ENCODE measurements at regions not wholly inside any gene's neighbourhood (a gene's known extent, or its start where the extent isn't known, plus 50 kb on each side); places are given as distances from the start of the nearest gene placed in this dataset.
"Not testable (repeated sequence)": the region's sequence is repeated elsewhere in the genome, so short reads cannot be mapped to it uniquely, and the experiment has no call there.

DNA sequence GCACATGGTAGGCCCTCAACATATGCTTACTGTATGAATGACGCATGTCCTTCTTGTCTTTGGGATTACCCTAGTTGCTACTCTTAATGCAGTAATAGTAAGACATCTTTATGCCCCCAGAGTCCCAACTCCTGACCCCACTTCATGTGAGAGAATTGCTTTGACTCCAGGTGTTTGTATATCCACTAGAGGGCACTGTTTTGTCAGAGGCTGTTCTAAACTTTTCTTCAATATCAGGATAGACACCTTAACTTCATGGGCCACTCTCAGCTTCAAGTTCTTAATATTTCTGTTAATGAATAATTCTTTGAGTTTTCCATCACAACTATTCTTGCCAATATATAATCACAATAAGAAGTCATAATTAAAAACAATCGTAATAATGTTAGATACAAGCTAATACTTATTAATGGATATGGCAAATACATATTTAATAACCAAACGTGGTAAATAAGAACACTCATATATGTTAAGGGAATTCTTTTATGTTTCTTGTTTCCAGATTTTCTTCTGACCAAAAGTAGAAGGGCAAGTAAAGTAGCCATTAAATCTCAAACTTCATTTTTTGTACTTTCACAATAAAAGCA, 337.2 kb upstream of the DNAJC19 start:
- DNase-seq, result peak; percentile 3

DNA sequence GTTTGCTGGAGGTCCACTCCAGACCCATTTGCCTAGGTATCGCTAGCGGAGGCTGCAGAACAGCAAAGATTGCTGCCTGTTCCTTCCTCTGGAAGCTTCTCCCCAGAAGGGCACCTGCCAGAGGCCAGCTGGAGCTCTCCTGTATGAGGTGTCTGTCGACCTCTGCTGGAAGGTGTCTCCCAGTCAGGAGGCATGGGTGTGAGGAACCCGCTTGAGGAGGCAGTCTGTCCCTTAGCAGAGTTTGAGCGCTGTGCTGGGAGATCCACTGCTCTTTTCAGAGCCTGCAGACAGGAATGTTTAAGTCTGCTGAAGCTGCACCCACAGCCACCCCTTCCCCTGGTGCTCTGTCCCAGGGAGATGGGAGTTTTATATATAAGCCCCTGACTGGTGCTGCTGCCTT, 335.0 kb upstream of the DNAJC19 start:
- DNase-seq, result not testable (repeated sequence)

DNA sequence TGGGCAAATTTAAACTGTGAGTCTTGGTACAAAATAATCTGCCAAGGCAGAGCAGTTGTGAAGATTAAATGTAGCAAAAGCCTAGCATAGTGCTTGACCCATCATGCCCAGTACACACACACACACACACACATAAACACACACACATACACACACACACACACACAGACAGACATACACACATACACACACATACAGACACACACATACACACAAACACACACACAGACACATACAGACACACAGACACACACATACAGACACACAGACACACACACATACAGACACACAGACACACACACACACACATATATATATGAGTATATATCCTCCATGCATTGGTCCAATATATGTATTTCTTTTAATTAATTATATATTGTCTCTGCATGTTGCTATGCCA, 328.8 kb upstream of the DNAJC19 start:
- DNase-seq, result no peak

DNA sequence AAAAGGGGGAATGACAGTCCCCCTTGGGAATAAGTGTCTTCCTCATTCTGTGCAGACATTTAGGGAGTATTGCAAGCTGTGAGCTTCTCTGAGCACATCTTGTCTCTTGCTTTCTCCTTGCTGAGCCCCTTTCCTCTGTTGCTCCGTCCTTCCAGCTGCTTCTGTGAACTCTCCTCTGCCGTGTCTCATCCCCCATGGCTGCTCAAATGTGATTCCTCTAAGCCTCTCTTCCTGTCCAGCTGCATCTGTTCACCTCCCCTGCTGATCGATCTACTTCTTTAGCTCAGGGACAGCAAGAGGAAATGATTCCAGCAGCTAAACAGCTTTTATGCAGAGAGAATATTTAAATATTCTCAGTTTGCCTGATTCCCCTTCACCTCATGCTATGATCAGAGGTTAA, 328.0 kb upstream of the DNAJC19 start:
- DNase-seq, result no peak

DNA sequence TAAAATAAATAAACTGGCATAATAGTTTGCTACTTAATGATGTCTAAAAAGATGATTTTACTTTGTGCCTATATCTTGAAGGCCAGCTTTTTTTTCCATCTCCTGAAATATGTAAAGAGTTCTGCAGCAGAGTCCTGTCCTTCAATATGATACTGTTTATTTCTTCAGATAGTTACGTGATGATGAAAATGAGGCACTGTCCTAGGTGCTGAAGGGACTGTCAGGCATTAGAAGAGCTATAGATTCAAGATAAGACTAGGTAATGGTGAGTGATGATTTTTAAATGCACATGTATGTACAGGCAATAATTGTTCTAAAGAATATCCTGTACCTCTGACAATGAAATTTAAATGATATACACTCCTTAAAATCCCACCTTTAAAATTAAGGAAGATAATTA, 326.9 kb upstream of the DNAJC19 start:
- no peak for DNase-seq

- peak; percentile 64 for DNase-seq
Measured at GRCh38 chr3:181313335-181313734, 323.8 kb upstream of the DNAJC19 start.

DNA sequence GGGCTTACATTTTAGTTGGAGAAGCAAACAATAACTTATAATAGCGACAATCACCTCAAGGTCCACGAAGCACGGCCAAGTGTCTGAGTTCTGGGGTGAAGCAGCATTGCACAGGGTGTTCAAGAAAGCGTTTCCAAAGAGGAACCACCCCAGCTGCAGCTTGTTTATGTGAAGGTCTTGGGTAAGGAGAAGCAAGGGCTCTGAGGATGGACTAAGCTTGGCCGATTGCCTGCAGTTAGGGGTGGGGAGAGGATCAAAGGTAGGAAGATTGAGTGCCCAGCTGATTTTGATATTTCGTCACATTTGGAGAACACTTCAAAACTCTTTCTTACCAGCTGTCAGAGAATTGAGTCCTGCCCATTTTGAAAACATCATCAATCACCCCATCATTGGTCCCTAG, 321.6 kb upstream of the DNAJC19 start:
- no peak for DNase-seq

GRCh38 chr3:181302960-181303359, 313.4 kb upstream of the DNAJC19 start:
- no peak for DNase-seq

DNA sequence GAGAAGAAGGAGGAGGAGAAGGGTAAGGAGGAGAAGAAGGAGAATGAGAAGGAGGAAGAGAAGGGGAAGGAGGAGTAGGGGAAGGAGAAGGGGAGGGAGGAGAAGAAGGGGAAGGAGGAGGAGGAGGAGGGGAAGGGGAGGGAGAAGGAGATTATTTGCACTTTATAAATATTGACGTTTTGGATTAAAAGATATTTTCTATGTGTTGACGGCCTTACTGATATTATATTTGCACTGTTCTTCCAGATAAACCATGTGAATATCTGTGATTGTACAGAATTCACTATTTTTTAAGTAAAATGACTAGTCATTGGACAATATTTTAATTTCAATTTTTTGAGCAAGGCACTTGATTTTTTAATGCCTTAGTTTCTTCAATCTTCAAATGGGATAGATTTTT, 310.5 kb upstream of the DNAJC19 start:
- DNase-seq, result no peak

GRCh38 chr3:181298421-181298820, 308.9 kb upstream of the DNAJC19 start:
- DNase-seq, result no peak

DNA sequence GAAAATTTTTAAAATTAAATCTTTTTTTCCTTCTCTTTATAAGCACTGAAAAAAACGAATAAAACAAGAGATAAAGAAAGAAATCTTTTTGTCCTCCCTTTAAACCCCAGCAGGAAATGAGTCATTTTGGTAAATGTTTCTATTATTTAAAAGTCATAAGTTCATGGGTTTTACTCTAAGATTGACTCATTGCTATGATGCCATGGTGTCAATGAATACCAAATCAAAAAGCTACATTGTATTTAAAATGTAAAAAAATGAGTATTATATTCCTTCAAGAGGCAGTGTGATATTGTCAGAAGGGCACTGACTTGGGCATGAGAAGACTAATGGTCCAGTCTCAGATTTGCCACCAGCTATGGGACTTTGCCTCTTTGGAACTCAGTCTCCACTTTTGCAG, 303.4 kb upstream of the DNAJC19 start:
- DNase-seq, result no peak

DNA sequence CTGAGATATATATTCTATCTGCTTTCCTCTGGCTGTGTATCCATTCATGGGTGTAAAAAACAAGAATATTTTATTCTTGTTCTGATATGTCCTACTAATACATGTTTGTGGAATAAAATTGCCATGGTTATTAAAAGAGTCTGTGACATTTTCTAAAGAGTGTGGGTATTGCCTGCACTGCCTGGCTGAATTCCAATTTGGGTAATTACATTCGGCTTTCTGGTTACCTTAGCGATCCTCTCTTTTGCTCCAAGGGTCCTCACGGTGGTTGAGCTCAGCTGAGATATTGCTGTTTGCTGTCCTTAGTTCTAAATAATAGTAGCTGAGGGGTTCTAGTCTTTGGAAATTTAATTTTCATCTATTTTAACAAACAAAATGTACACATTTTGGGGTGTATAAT, 301.4 kb upstream of the DNAJC19 start:
- DNase-seq, result no peak

- DNase-seq, result no peak
Measured at GRCh38 chr3:181289306-181289705, 299.8 kb upstream of the DNAJC19 start.

DNA sequence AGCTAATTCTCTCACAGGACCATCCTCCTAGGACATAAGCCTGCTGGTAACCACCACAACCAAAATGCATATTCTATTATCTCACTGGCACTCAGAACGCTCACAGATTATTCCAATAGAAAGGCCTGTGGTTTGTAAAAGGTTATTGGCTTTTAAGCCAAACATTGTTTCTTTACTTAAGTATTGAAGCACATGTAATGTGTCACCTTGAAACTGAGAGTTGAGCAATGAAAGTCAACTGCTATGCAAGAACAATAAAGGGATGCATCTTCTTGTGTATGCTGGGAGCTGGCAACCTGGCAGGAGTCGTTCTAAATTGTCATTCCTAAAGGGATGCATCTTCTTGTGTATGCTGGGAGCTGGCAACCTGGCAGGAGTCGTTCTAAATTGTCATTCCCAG, 298.6 kb upstream of the DNAJC19 start:
- no peak for DNase-seq

- no peak for DNase-seq
Measured at GRCh38 chr3:181279239-181279565, 289.7 kb upstream of the DNAJC19 start.

GRCh38 chr3:181278468-181279238, 289.1 kb upstream of the DNAJC19 start:
- DNase-seq, result no peak

- no peak for DNase-seq
Measured at GRCh38 chr3:181276358-181276896, 286.9 kb upstream of the DNAJC19 start.

GRCh38 chr3:181274025-181274424, 284.5 kb upstream of the DNAJC19 start:
- no peak for DNase-seq

GRCh38 chr3:181267312-181267711, 277.8 kb upstream of the DNAJC19 start:
- no peak for DNase-seq

DNA sequence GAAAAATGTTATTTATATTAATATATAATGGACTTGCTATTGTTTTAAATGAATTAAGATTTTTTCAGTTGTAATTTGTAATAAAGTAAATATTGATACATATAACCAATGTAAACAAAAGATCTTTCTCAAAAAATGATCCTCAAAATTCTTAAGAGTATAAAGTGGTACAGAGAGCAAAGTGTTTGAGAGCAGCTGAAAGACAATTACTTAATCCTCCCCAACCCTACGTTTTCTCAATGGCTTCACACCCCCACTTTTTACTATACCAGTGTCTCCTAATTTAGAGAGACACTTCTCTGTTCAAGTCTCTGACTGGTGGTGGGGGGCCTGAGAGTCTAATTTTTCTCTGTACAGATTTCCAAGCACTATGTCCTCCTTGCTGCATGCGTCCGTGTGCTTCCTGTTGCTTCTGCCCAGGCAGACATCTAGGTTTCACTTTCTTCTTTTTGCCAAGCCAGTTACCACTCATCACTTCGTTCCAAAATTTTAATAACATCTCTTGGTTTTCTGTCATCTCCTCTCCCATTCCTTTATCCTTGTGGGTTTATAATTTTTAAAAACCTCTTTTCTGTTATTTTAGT, 276.3 kb upstream of the DNAJC19 start:
- DNase-seq, result no peak

DNA sequence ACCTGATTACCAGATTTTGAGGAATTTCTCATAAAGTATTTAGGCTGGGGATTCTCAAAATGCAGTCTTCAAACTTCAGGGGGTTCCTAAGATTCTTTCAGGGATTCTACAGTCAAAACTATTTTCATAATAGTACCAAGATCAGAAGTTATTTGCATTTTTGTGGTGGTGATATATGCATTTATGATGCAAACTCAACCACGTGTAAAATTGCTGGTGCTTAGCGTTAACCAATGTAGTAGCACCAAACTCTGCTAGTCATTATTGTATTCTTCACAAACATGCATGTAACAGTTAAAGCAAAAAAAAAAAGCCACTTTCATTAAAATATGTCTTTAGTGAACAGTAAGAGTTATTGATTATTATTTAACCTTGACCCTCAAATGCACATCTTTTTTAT, 274.9 kb upstream of the DNAJC19 start:
- no peak for DNase-seq

DNA sequence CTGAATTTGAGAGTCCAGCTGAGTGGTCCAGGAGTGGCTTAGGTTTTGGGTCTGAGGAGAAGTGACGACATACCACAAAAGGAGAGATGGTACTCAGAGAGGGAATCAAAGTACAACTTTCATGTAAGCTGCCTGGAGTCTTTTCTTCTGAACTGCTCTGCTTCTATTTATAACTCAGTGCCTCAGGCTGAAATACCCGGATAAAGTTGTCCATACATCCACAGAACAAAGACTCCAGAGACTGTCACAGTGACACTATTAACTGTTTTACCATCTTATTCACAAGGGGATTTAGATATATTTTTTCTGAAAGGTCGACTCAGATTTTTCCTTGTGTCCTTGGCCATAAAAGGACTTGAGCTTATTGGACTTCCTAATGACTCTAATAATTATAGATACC, 264.3 kb upstream of the DNAJC19 start:
- no peak for DNase-seq

GRCh38 chr3:181252631-181253030, 263.1 kb upstream of the DNAJC19 start:
- DNase-seq, result no peak

DNA sequence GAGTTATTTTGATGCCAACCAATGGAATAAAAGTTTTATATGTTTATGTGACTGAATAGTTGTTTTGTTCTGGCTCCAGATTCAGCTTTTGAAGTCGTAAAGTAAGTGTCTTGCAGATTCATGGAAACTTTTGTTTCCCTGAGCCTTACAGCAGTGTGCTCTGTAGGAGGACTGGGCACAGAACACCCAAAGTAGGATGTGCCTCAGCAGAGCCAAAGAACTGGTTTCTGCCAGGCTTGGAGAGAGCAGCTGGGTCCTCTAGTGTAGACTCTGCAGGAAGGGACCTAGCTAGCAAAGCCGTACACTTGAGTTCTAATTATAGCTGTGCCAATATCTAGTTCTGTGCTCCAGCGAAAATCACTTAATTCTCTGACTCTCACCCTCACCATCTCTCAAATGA, 261.2 kb upstream of the DNAJC19 start:
- no peak for DNase-seq

All from NCI-H187 treated with DMSO at 0.1 percent for 48 hours (cell line).